Peyer's patch (tissue), 4 donors: ENCODE measurements at regions not wholly inside any gene's neighbourhood (a gene's known extent, or its start where the extent isn't known, plus 50 kb on each side); places are given as distances from the start of the nearest gene placed in this dataset.

Source experiments
- DNase-seq, 3 donors: peaks; one replicate each; pipeline ENCODE4 v3.0.0-alpha.2; 2017 to 2019
- H3K27ac ChIP-seq, 4 donors: fragments of 200-600 bp; sonication (generic); one replicate each; pipeline ENCODE4 v1.5.1; 2016 to 2019
- H3K27me3 ChIP-seq, 2 donors: fragments of 200-600 bp; sonication (generic); one replicate each; pipeline ENCODE4 v1.5.1; 2019
- H3K36me3 ChIP-seq, 3 donors: fragments of 200-600 bp; sonication (generic); one replicate each; pipeline ENCODE4 v1.5.1; 2016 to 2019
- H3K4me1 ChIP-seq, 4 donors: fragments of 200-600 bp; sonication (generic); one replicate each; pipeline ENCODE4 v1.5.1; 2016 to 2019
- H3K4me3 ChIP-seq, 4 donors: fragments of 200-600 bp; sonication (generic); 1 replicate in 3 of 4; 2 replicates in 1 of 4; pipeline ENCODE4 v1.5.1; 2016 to 2019; ENCODE audit warnings: mild to moderate bottlenecking in 1 of 4
- H3K9me3 ChIP-seq, 4 donors: fragments of 200-600 bp; sonication (generic); one replicate each; pipeline ENCODE4 v1.5.1; 2016 to 2019; ENCODE audit warnings: mild to moderate bottlenecking in 1 of 4
- POLR2A ChIP-seq, 2 donors: fragments of 450-650 bp; IDR thresholded peaks; one replicate each; pipeline ENCODE4 v1.5.1; 2017; ENCODE audit warnings: antibody characterized with exemption in 2 of 2, mild to moderate bottlenecking in 2 of 2, moderate library complexity in 2 of 2
- TF ChIP-seq, protein P1 (sequence below), 6 experiments: fragments of 450-650 bp in 4 of 6; fragments of 200-600 bp in 2 of 6; sonication (generic) in 1 of 6; IDR thresholded peaks; one replicate each; pipeline ENCODE4 v1.5.1; 2017 to 2019; ENCODE audit warnings: antibody characterized with exemption in 6 of 6, mild to moderate bottlenecking in 3 of 6, moderate library complexity in 1 of 6

DNA sequence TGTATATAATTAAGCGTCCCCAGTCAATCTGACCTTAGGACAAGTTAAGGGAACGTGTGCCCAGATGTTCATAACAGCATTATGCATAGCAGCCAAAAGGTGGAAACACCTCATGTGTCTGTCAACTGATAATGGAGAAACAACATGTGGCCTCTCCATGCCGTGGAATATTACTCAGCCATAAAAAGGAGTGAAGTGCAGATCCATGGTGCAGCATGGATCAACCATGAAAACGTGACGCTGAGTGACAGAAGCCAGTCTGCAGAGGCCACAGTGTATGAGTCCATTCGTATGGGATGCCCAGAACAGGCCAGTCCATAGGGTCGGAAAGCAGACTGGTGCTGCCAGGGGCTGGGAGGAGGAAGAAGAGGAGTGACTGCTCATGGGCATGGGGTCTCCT is 161.0 kb upstream of the CIBAR2 start:
- TF ChIP-seq, protein P1, sequence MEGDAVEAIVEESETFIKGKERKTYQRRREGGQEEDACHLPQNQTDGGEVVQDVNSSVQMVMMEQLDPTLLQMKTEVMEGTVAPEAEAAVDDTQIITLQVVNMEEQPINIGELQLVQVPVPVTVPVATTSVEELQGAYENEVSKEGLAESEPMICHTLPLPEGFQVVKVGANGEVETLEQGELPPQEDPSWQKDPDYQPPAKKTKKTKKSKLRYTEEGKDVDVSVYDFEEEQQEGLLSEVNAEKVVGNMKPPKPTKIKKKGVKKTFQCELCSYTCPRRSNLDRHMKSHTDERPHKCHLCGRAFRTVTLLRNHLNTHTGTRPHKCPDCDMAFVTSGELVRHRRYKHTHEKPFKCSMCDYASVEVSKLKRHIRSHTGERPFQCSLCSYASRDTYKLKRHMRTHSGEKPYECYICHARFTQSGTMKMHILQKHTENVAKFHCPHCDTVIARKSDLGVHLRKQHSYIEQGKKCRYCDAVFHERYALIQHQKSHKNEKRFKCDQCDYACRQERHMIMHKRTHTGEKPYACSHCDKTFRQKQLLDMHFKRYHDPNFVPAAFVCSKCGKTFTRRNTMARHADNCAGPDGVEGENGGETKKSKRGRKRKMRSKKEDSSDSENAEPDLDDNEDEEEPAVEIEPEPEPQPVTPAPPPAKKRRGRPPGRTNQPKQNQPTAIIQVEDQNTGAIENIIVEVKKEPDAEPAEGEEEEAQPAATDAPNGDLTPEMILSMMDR (IDR thresholded peaks at IDR 0.05) = no peak
- TF ChIP-seq POLR2A (IDR thresholded peaks at IDR 0.05) = no peak
- Histone ChIP-seq H3K36me3 (no peaks in the 10 kb centered on the region), H3K27ac (no peak overlapping the region), H3K4me1 (no peaks in the 10 kb centered on the region), H3K27me3 (no peaks in the 10 kb centered on the region), H3K4me3 (no peak overlapping the region), H3K9me3 (no peaks in the 10 kb centered on the region)
- DNase-seq = no peak

DNA sequence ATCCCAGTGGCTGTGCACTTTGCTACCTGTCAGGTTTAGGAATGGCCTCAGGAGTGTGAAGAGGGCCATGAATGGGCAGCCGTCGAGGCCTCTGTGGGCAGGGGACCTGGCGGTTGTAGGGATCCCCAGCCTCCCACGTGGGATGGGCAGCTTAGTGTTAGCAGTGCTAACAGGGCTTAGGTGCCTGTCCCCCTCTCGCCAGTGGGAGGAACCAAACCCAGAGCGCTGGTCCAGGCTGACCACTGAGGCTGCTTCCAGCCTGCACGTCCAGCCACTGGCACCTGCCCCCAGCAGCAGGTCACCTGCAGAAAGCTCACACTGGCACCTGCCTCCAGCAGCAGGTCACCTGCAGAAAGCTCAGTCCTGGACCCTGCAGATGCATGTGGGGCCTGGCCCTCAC is 162.2 kb upstream of the CIBAR2 start:
- H3K4me3 ChIP-seq = no peak overlapping the region
- no peaks in the 10 kb centered on the region for H3K9me3 ChIP-seq
- no peak overlapping the region for H3K27ac ChIP-seq
- H3K27me3 ChIP-seq = no peaks in the 10 kb centered on the region
- no peak for TF ChIP-seq POLR2A (IDR thresholded peaks at IDR 0.05)
- TF ChIP-seq, protein P1 (IDR thresholded peaks at IDR 0.05) = no peak
- no peaks in the 10 kb centered on the region for H3K4me1 ChIP-seq
- no peaks in the 10 kb centered on the region for H3K36me3 ChIP-seq
- DNase-seq = no peak

DNA sequence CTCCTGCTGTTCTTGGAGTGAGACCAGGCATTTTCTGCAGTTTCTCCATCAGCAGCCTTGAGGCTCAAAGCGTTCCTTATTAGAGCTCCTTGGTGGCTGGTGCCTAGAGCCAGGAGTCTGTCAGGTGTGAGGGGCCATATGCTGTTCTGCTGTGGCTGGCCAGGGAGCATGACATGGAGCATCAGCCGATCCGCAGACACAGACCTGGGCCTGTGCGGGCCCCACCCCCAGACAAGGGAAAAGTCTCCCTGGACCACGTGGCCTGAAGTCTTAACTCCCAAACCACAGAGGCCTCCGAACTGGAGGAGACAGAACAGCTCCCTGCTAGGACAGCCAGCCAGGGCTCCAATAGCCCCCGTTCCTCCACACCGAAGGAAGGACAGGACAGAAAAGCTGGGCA is 162.7 kb upstream of the CIBAR2 start:
- Histone ChIP-seq H3K4me3 (no peak overlapping the region), H3K4me1 (no peaks in the 10 kb centered on the region), H3K27ac (no peak overlapping the region), H3K27me3 (no peaks in the 10 kb centered on the region), H3K36me3 (no peaks in the 10 kb centered on the region), H3K9me3 (no peaks in the 10 kb centered on the region)
- no peak for DNase-seq
- no peak for TF ChIP-seq POLR2A (IDR thresholded peaks at IDR 0.05)
- TF ChIP-seq, protein P1 (IDR thresholded peaks at IDR 0.05) = no peak

DNA sequence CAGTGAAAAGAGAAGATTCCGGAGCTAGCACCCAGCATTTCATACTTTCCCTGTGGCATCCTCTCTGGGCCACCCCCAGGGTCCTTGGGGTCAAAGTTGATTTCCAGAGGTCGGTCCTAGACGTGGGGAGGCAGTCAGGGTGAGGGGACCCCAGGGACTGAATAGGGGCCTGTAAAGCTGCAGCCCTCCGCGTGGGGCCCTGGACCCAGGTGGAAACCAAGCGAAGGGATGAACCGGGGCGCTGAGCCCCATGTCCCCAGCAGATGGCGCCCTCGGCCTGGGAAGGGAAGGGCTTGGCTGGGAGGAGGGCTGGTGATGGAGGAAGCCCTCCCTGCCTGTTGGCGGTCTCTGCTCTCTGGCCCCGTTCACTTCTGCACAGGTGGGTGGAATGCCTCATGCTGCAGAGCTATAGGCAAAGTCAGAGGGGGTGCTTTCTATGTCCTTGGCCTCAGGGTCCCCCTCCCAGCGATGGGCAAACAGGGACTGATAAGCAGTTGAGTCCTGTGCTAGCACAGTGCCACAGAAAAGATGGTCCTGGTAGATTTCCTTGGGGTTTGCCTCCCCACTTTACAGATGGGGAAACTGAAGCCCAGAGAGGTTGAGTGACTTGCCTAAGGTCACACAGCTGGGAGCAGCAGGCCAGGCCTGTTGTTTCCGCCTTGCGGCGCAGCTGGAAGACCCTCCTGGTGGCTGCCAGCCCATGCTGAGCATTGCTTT is 163.4 kb upstream of the CIBAR2 start:
- no peak overlapping the region for H3K4me3 ChIP-seq
- H3K27ac ChIP-seq = no peak overlapping the region
- H3K9me3 ChIP-seq = no peaks in the 10 kb centered on the region
- no peaks in the 10 kb centered on the region for H3K27me3 ChIP-seq
- DNase-seq = peak; percentile 49 to 86 (median 82)
- H3K36me3 ChIP-seq = no peaks in the 10 kb centered on the region
- TF ChIP-seq POLR2A (IDR thresholded peaks at IDR 0.05) = no peak
- TF ChIP-seq, protein P1 (IDR thresholded peaks at IDR 0.05) = peak; percentile 35 to 81 (median 74)
- H3K4me1 ChIP-seq = no peaks in the 10 kb centered on the region

DNA sequence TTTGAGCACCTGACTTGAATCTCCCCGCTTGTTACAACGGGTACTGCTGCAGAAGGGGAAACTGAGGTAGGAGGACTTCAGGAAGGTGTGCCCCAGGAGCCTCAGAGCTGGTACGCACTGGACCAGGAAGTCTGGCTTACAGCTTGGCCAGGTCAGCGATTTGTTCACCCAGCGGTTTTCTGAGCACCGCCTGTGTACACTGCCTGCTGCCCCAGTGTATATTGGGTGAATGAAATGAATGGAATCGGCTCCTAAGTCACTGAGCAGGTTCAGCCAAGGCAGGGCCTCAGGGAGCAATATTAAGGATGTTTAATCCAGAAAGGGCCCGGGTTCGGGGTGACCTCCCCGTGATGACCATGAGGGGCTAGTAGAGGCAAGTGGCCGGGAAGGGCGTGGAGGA is 164.0 kb upstream of the CIBAR2 start:
- no peak overlapping the region for H3K4me3 ChIP-seq
- no peak for DNase-seq
- no peak overlapping the region for H3K27ac ChIP-seq
- no peaks in the 10 kb centered on the region for H3K9me3 ChIP-seq
- TF ChIP-seq, protein P1 (IDR thresholded peaks at IDR 0.05) = no peak
- no peak for TF ChIP-seq POLR2A (IDR thresholded peaks at IDR 0.05)
- H3K4me1 ChIP-seq = no peaks in the 10 kb centered on the region
- H3K27me3 ChIP-seq = no peaks in the 10 kb centered on the region
- H3K36me3 ChIP-seq = no peaks in the 10 kb centered on the region

DNA sequence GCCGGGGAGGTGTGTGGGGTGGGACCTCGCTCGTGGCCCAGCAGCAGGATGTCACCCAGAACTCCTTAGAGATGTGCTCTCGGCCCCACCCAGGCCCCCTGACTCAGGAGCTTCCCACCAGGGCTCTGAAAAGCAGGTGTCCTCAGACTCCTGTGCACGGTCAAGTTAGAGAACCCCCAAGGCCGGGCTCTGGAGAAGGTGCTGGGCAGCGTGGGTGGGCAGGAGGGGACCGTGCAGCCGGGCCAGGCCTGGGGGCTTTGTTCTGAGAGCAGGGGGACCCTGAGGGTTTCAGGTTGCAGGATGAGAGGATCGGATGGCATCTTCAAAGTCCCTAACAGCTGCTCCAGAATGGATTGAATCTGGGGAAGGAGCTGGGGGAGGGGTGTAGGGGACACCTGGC is 164.4 kb upstream of the CIBAR2 start:
- Histone ChIP-seq H3K4me3 (no peak overlapping the region), H3K36me3 (no peaks in the 10 kb centered on the region), H3K9me3 (no peaks in the 10 kb centered on the region), H3K27me3 (no peaks in the 10 kb centered on the region), H3K4me1 (no peaks in the 10 kb centered on the region), H3K27ac (no peak overlapping the region)
- TF ChIP-seq POLR2A (IDR thresholded peaks at IDR 0.05) = no peak
- TF ChIP-seq, protein P1 (IDR thresholded peaks at IDR 0.05) = no peak
- no peak for DNase-seq
